G401.6 (cell line): ENCODE measurements at regions not wholly inside any gene's neighbourhood (a gene's known extent, or its start where the extent isn't known, plus 50 kb on each side); places are given as distances from the start of the nearest gene placed in this dataset.
A peak's percentile ranks its signal among the peaks of the same experiment; 100 is the strongest.
"Not testable (repeated sequence)": the region's sequence is repeated elsewhere in the genome, so short reads cannot be mapped to it uniquely, and the experiment has no call there.

Source experiments
- FAIRE-seq: peaks from 2 replicates; lab custom pipeline; 2012; peaks lifted over from hg19 to GRCh38; lab: Jason Lieb, UNC

DNA sequence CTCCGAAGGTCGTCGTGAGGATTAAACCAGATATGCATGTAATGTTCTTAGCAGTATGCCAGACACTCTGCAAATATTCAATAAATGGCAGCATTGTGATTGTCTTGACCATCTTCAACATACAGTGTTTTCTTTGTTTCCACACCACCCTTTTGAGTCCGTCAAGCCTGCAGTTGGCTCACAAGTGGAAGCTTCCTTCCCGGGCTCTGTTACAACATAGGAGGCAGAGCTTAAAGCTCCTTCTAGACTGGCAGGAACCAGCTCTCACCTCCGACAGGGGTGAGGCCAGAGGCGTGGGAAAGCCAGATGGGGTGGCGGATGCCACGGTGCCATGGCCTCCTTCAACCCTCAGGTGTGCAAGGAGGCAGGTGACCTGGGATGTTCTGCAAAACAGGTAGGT lies 138.3 kb downstream of the FOXL1 start:
- no peak for FAIRE-seq

DNA sequence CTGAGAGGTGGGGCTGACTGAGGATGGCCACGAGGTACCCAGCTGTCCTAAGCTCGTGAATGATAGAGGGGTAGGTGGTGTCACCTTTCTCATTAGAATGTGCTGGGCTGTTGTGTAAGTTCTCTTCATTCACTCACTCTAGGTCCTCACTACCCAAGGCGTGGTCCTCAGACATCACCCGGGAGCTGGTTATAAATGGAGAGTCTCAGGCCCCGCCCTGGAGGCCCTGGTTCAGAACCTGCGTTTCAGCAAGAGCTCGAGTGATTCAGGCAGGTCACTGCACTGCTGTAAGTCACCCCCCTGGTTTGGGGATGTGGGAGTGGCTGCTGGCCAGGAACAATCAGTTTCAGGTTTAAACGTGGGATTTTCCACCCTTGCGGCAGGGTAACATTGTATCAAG lies 139.8 kb downstream of the FOXL1 start:
- FAIRE-seq = no peak

- no peak for FAIRE-seq
These were observed 144.6 kb downstream of the FOXL1 start for GRCh38 chr16:86722970-86723369.

DNA sequence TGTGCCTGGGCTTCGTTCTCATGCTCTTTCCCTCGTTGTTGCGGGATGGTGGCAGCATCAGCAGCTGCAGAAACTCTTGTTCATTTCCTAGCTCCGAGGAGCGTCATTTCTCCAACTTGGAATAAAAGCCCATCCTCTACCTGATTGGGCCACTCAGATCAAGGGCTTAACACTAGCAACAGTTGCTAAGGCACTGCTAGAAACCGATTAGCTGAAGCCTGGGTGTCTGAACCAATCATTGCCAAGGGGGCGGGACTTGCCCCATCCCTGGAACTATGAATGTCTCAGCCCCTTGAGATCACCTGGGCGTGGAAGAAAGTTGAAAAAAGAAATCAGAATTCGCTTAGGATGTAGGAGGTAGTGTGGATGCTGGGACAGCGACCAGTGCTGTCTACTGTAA lies 145.3 kb downstream of the FOXL1 start:
- no peak for FAIRE-seq

DNA sequence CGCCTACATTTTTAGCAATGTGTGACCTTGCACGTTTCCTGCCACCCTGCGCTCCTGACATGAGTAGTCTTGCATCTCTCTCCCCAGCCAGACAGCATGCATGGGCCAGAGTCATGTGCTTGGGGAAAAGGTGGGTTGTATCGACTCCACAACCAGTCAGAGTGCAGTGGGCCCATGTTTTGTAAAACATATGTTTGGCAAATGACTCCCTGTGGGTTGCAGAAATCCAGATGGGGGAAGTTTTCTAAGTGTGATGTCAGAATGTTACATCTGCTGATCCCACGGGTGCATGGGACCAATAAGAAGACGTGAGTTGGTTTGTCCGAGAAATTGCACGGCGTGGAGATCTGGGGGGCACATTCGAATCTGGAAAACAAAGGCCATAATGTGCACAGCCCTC lies 147.1 kb downstream of the FOXL1 start:
- FAIRE-seq = no peak

DNA sequence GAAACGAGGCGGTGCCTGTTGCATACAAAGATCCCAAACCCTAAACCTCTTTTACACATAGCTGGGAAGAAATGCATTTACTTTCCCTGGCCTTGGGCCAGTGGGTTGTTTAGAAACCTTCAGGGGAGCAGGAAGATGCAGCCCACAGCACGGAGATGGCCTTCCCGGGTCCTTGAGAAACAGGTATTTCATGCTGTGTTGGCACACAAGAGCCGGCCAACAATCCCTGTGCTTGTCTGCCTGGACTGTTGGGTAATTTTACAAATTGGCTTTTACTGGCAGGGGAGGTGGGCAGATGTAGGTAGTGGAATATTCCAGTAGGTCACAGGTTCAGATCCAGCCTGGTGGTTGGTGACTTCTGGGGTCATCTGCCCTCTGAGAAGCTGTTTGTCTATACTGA lies 148.0 kb downstream of the FOXL1 start:
- FAIRE-seq = no peak

GRCh38 chr16:86727131-86727530 lies 148.8 kb downstream of the FOXL1 start:
- FAIRE-seq = no peak

GRCh38 chr16:86727632-86728031 lies 149.3 kb downstream of the FOXL1 start:
- no peak for FAIRE-seq

DNA sequence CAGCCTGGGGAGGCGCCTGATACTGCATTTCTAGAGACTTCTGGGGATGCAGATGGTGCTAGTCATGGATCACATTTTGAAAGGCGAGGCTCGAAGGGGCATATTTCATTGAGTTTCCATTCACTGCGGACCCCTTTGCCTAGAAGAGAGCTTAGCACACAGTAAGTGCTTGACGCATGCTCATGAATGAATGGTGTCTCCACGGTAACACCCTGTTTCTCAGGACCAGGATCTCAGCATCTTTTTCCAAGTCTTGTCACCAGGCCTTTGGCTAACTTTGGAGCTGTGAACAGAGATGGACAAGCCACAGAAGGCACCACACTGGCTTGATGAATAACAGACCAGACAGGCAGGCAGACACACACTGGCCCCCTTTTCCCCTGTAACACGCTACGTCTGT lies 151.3 kb downstream of the FOXL1 start:
- FAIRE-seq = no peak

DNA sequence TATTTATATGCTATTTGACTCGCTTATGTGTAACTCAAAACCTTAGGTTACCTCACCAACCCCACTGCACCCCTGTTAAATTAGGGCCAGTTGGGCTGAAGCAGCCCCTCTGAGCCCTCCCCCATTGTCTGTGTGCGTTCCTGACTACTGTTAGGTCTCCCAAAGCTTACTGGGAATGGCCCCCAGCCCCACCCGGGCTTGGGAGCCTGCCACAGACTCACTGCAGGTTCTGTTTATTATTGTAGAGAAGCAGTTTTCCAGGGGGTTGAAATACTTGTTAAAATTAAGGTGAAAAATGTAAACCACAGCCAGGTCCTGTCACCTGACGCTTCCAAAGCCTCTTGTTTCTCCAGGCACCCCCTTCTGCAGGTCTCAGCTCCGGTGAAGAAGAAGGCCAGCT lies 151.7 kb downstream of the FOXL1 start:
- no peak for FAIRE-seq

DNA sequence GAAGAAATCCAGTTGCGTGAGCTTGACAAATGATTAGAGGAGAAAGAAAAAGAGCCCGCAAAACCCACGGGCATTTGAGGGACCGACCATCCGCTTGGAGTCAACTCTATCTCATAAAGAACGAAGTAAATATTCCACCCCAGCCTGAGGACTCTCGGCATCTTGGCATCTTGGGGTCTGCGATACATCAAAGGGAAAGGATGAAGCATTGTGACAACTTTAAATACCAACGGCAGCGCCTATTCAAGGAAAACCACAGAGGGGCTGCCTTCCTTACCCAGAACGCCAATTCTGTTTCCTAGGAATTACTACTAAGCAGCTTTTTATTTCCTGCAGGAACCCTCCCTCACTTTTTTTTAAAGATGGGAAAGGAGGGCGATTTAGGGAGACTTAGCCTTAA lies 152.2 kb downstream of the FOXL1 start:
- FAIRE-seq = no peak

DNA sequence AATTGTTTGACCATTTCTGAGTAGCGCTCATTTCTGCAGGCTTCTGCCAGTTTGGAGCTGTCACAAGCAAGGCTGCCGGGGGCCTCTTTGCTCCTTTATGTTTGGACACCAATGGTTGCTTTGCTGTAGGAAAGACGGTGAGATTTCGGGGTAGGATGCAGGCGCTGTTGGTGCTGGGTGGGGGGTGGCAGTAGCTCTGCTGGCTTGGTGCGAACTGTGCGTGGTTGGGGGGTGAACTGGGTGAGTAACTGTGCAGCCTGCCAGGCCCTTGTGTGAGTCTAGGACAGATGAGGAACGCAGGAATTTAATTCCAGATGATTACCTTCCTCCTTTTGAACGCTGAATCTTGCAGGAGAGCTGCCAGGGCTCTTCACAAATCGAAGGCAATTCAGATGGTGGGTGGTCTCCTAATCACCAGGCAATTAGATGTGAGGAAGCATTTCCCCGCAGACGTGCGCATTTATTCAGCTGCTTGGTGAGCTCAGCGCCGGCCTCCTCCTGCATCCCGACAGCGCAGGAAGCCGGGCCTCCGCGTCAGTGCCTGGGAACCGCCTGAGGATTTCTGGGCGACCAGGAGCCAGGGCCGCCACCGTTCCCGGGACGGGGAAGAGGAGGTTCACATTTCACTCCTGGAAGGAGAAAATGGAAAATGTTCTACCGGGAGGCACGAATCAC lies 154.4 kb downstream of the FOXL1 start:
- FAIRE-seq = no peak

DNA sequence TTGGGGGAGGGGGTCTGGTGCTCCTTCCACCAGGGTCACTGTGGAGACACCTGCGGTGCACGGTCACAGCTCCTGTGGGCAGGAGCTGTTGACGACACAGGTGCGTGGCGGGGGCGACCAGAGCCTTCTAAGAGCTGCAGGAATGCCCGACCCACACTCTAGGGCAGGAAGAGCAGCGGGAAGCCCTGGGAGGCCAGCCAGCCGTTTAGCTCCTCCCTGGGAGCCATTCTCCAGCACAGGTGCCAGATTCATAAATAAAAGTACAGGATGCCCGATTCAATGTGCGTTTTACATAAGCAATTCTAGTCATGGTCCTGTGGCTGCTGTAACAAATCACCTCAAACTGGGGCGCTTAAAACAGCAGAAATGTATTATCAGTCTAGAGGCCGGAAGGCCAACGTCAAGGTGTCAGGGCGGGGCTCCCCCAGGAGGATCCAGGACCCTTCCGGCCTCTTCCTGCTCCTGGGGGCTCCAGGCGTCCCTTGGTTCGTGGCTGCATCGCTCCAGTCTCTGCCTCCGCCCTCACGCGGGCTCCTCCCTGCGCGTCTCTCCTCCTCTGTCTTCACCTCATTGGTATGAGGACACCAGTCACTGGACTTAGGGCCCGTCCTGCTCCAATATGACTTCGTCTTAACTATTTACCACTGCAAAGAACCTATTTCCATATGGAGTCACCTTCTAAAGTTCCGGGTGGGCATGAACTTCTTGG lies 155.4 kb downstream of the FOXL1 start:
- FAIRE-seq = no peak

DNA sequence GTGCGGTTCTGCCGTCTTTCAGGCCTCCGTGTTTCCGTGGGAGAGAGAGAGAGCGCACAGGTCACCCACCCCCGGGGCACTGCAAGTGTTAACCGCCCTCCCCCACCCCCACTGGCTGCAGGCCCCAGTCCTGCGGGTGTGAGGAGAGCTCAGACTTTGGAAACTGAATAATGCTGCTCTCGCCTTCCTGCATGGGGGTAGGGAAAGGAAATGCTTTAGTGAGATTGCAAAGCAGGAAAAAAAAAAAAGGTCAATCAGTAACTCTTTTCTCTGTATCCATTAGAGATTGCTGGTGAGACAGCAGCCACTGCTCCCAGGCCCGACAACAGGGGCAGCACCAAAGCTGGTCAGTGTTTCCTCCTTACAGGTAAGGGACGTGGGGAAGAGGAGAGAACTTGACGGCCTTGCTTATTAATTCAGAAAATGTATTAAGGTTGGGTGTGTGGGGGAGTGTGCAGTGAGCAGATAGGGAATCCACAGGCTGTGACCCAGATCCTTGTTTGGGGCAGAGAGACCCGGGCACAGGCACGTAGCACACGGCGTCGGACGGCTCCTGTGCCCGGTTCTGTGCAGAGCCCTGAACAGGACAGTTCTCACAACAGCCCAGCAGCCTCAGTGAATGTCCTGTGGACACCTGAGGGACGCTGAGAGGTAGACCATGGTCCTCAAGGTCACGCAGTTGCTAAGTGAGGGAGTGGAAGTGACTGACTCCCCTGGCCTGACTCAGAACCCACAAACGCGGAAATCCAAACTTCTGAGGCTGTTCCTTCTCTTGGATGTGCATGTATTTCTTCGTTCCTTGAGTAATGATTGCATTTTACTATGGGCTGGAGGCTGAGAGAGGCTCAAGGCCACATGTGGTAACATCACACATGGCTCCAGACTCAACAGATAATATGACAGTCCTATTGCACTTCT lies 156.5 kb downstream of the FOXL1 start:
- FAIRE-seq = no peak

- no peak for FAIRE-seq
These were observed 157.4 kb downstream of the FOXL1 start for GRCh38 chr16:86735727-86736126.

DNA sequence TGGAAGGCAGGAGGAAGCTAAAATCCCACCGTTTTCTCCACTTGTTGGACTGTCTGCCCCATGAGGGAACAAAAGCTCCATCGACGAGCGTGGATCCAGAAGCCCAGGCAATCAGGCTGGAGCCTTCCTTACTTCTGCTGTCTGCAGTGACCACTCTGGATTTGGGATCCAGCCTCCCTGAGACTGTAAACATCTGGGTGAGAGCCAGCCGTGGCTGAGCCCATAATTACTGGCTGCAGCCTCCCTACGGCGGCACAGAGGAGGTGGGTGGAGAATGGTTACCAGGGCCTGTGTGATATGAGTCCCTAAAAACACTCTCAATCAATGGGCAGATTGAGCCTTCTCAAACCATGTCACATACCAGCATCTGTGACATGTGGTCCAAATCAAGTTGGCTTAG lies 158.2 kb downstream of the FOXL1 start:
- no peak for FAIRE-seq

DNA sequence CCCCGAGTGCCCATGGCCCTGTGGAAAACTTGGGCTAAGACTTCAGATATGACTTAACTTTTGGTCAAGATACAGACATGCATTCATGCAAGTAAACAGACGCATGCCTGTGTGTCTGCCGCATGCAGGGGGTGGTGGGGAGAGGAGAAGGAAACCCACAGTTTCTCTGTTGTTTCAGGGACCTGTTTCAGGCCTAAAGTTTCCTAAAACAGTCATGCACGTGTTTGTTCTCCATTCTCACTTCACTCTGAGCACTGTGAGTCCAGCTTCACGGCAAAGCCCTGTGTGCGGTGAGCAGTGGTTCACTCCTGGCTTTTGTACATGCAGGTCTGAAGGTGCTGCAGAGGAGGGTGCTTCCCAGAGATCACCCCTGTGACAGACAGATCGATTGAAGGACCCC lies 158.7 kb downstream of the FOXL1 start:
- FAIRE-seq = no peak

GRCh38 chr16:86738322-86738721 lies 160.0 kb downstream of the FOXL1 start:
- FAIRE-seq = not testable (repeated sequence)

DNA sequence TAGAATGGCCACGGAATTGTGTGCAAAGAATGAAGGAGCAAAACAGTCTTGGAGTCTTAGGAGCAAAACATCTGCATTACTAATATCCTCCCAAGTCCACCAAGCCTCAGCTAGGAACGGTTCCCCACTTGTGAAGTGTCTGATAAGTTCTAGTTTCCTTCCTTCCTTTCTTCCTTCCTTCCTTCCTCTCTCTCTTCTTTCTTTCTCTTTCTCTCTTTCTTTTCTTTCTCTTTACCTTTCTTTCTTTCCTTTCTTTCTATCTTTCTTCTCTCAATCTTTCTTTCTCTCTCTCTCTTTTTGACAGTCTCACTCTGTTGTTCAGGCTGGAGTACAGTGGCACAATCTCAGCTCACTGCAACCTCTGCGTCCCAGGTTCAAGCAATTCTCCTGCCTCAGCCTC lies 160.8 kb downstream of the FOXL1 start:
- no peak for FAIRE-seq

DNA sequence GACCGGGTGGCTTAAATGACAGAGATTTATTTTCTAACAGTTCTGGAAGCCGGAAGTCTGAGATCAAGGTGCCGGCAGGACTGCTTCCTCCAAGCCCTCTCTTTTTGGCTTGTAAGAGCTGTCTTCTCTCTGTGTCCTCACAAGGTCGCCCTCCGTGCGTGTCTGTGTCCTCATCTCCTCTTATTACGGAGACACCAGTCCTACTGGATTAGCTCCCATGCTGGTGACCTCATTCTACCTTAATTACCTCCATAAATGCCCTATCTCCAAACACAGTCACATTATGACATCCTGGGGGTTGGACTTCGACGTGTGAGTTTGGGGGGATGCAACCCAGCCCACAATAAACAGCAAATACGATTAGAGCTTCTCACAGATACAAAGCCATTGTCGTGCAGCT lies 161.5 kb downstream of the FOXL1 start:
- no peak for FAIRE-seq

DNA sequence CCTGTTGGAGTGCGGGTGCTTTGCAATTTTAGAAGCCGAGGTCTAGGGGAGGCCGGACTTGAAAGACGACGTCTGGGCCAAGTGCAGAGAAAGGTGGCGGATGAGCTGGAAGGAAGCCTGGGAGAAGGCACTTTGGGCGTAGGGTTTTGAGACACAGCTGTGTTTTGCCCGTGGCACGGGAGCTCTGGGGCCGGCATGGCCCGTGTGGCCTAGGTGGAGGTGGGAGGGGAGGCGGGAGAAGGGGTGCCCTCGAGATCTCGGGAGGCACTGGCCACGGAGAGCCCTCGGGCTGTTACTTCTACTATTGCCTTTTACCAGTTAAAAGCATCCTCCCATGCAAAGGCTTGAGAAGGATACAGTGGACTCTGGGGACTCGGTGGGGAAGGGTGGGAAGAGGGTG lies 161.9 kb downstream of the FOXL1 start:
- FAIRE-seq = no peak

DNA sequence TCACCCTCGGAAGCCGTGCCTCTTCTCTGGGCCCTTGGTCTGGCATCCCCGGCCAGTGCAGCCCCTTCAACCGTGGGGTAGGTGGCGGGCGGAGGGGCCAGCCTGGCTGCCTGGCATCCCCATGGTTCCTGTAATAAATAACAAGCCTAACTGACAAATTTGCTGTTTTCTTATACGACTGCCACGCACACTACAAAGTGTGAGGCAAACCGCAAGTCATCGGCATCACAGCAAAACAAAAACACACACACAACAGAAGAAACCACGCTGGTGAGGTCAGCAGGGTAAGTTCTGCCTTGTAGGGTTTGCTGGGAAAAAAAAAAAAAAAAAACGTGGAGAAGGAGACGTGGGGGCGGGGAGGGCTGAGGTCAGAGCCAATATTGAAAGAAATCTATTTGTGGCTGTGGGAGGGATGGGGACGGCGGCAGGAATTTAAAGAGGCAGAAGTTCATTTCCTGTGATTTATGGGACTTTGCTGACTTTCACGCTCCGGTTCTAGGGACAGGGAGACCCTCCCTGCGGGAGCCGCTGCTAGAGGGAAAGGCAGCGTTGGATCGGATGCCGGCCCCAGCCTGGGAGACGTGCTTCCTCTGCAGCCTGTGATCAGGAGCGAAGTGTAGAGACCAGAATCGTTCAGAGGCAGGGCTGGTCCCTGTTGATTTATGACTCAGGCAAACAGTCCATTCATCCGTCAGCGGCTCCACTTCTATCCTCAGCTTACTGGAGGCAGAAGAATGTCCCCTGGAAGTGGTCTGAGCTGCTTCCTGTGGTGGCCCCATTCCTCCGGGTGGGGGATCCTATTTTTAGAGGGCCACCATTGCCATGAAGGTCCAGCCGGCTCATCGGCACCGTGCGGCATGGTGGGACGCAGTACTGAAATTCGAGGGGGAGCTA lies 162.8 kb downstream of the FOXL1 start:
- FAIRE-seq = peak; percentile 13
